EH (cell line): ENCODE measurements at regions not wholly inside any gene's neighbourhood (a gene's known extent, or its start where the extent isn't known, plus 50 kb on each side); places are given as distances from the start of the nearest gene placed in this dataset.

Experiments used
- DNase-seq: peaks from one replicate; pipeline ENCODE4 v3.0.0-alpha.2; 2015; ENCODE audit warnings: low read depth

- no peak for DNase-seq
Observed at GRCh38 chr14:29217813-29218450, 451.3 kb downstream of the FOXG1 start.

GRCh38 chr14:29220072-29220471 is 453.5 kb downstream of the FOXG1 start:
- no peak for DNase-seq

GRCh38 chr14:29220566-29220965 is 454.0 kb downstream of the FOXG1 start:
- DNase-seq = no peak

- DNase-seq = no peak
Observed at GRCh38 chr14:29222006-29222405, 455.4 kb downstream of the FOXG1 start.

DNA sequence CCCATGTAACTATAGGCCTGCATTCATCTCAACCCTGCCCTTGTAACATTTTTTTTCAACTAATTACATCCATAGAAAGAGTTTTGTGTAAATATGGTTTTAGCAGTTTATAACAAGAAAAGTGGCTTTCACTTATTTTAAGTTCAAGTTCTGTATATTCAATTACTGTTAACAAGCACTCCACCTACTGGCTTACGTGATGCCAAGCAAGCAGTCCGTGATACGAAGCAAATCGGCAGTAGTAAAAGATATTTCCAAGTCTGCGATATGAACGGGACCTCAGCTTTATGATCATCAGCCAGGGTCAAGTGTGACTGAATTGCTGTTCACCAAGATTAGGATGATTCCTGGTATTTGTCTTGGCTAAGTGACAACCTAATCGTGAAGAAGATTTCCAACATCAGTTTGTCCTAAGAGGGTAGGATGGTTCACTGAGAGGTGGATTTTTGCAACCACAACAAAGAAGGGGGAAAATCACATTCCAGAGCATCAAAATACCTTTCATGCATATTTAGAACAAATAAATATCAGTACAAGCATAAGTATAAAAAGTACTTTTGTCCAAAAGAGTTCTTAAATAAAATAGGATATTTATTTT is 456.2 kb downstream of the FOXG1 start:
- DNase-seq = peak; percentile 63

DNA sequence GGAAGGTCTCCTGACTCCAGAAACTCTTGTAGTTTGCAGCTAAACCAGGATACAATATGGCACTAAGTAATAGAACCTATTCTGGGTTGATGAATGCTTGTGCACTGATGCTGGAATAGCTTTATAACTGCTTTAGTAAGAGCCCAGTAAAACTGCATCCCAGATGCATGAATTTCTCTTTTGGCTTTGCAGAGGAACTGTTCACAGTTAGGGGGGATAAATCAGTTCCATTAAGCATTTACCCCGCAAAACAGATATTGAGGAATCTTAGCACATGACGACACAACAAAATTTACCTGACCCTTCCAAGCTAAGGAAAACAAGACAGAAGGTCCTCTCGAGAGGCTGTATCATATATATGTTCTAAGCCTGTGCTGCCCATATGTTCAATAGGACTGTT is 457.4 kb downstream of the FOXG1 start:
- no peak for DNase-seq

DNA sequence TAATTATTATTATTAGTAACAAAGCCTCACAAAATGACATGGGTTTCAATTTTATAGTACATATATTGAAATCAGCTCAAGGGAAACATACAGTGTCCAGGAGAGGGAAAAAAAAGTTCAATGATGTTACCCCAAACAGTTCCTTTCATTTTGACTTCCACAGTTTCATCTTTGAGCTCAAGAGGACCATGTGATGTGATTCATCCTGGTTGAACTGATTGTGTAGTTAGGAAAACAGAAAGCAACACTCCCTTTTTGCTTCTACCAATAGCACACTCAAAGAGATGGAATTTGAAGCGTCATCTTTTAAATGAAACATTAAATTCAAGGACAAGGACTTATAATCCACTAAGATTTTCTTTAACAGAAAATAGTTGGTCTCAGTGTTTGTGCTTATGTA is 461.0 kb downstream of the FOXG1 start:
- peak; percentile 37 for DNase-seq

GRCh38 chr14:29232153-29232552 is 465.6 kb downstream of the FOXG1 start:
- no peak for DNase-seq

DNA sequence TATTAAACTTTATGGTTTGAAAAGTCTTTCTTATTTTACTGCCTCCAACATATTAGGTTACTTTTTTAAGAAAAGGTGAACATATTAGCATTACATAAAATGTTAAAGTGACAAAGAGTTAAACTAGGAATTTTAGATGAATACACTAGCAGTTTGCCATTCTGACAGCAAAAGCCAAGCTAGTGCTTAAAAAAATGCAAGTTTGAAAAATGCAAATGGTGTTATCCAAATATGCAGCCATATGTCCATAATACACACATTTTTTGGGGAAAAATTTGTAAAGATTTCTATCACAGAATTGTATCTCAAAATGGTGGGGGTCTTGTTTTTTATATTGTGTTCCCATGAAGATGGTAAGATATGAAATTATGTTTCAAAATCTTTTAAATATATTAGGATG is 466.1 kb downstream of the FOXG1 start:
- DNase-seq = no peak

DNA sequence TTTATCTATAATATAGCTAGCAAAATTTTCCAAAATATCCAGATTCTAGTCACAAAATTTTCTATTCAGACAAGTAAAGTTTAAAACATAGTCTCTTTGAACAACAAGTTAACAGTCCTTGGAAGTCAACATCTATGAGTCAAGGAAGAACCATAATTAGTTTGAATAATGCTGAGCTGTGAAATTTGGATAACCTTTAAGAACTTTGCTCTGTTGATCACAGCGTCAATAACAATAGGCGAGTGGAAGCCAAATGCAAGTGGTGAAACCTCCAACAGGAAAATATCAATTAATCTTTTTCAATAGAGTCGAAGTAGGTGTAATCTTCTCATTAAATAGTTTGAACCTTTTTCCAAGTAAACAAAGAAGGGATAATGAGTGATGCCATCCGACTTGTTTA is 466.6 kb downstream of the FOXG1 start:
- no peak for DNase-seq

GRCh38 chr14:29235991-29236390 is 469.4 kb downstream of the FOXG1 start:
- peak; percentile 59 for DNase-seq

- DNase-seq = peak; percentile 14
Observed at GRCh38 chr14:29236401-29236800, 469.8 kb downstream of the FOXG1 start.

GRCh38 chr14:29236848-29237247 is 470.3 kb downstream of the FOXG1 start:
- peak; percentile 86 for DNase-seq

- peak; percentile 91 for DNase-seq
Observed at GRCh38 chr14:29240066-29240465, 473.5 kb downstream of the FOXG1 start.

DNA sequence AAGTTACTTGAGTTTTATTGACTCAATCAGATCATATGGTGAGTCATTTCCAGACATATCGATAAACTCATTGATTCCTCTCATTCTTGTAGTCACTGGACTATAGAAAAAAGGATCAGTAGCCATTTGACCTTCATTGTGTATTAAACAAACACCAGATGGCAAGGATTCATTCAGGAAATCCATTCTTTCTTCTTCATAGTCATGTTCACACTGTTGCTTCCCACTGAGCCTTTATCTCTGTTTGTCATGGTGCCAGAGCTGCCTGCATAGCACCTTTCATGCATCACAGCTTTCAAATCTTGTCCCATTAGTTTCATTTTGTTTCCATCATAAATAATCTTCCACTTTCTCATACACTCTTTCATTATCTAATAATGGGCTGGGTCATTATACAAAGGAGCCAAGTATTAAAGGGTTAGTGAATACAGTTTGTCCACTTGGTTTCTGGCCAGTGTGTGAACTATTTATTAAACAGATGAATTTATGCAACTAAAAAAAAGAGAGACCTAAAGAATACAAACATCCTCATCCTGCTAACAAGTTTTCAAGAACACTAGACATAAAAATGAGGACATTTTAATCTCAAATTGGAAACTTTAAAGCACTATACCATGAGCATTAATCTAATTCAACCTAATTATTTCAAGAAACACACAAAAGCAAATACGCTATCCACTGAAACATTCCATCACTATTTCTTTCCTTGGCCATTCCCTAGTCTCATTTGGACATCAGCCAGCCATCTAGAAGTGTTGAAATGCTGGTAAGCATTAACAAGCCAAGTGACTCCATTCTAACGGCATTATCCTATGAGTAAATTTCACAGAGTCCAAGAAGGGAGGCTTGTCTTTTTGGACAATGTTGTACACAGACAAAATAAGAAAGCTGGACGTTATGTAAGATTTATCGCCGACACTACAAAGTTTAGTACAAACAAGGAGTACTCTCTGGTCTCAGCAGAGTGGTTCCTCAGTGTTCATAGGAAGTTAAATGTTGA is 476.5 kb downstream of the FOXG1 start:
- peak; percentile 76 for DNase-seq

DNA sequence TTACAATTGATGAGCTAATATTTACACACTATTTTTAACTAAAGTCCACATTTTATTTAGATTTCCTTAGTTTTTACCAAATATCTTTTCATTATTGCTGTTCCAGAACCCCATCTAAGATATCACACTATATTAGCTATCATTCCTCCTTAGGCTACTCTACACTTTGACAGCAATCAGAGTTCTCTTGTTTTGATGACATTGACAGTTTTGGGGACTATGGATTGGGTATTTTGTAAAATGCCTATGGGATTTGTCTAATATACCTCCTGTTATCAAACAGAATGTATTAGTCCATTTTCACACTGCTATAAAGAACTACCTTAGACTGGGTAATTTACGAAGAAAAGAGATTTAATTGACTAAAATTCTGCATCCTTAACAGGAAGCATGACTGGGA is 489.1 kb downstream of the FOXG1 start:
- no peak for DNase-seq

DNA sequence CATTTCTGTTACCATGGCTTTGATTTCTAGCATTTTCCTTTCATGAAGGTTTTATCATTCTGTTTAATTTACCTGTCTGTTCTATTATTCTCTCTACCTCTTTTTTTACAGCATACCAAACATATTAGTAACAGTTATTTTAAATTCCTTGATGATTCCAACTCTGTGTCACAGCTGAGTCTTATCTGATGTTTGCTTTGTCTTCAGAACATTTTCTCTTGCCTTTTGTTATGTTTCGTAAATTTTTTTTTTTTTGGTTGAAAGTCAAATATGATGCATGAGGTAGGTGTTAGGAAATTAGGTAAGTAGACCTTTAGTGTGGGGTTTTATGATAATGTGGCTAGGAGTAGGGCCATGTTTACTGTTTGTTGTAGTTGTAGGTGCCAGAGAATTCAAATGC is 496.4 kb downstream of the FOXG1 start:
- DNase-seq = peak; percentile 18

GRCh38 chr14:29264865-29265264 is 498.3 kb downstream of the FOXG1 start:
- no peak for DNase-seq

DNA sequence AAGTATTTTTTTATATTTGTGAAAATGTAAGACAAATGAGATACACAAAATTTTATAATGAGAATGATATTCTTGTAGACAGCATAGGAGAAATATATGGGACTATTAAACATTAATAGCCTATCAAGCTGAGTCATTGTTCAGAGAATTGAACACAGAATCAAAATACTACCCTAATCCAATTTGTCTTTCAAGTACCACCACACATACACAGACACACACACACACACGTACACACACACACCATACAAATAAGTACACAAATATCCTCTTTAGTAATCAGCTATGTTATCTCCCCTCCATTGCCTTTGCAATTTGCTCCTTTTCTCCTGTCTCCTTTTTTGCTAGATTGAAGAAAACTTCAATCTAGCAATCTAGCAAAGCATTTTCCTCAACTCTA is 499.3 kb downstream of the FOXG1 start:
- DNase-seq = no peak

GRCh38 chr14:29271669-29272068 is 505.1 kb downstream of the FOXG1 start:
- no peak for DNase-seq

- DNase-seq = no peak
Observed at GRCh38 chr14:29273513-29273912, 506.9 kb downstream of the FOXG1 start.

- DNase-seq = no peak
Observed at GRCh38 chr14:29274890-29275596, 508.5 kb downstream of the FOXG1 start.
